A673 (cell line): ENCODE measurements at regions not wholly inside any gene's neighbourhood (a gene's known extent, or its start where the extent isn't known, plus 50 kb on each side); places are given as distances from the start of the nearest gene placed in this dataset.

Source experiments
- BruUV-seq: library from RNA; stranded (reverse); fragments of 400-500 nt; replicated peaks from 2 replicates; lab custom pipeline; 2021; lab: Mats Ljungman, UMichigan
- CTCF ChIA-PET: fragments of 300-600 bp; sonication (Branson Sonifier 250); formaldehyde crosslinking; loops from one replicate; lab custom pipeline; 2022; ENCODE audit warnings: antibody characterized with exemption; lab: Charles Lee
- POLR2A ChIA-PET: fragments of 300-600 bp; sonication (Branson Sonifier 250); formaldehyde crosslinking; loops from one replicate; lab custom pipeline; 2022; ENCODE audit warnings: antibody characterized with exemption; ENCODE audit not compliant: low non-redundant PET; lab: Charles Lee
- DNase-seq: peaks from one replicate; pipeline ENCODE4 v3.0.0-alpha.2; 2015; ENCODE audit warnings: low spot score
- H3K27ac ChIP-seq: fragments of 200-600 bp; sonication (generic); 2 replicates; pipeline ENCODE4 v1.5.1; 2016; ENCODE audit warnings: mixed run types, low read depth, mild to moderate bottlenecking, mixed read lengths, antibody characterized with exemption, low read length; ENCODE audit not compliant: poor library complexity, severe bottlenecking
- H3K27me3 ChIP-seq: fragments of 200-600 bp; sonication (generic); replicated peaks from 2 replicates; pipeline ENCODE4 v1.6.1; 2017; ENCODE audit warnings: mixed run types, low read depth, mild to moderate bottlenecking, mixed read lengths, antibody characterized with exemption, low read length; ENCODE audit not compliant: insufficient read depth, poor library complexity
- H3K36me3 ChIP-seq: fragments of 200-600 bp; sonication (generic); 2 replicates; pipeline ENCODE4 v1.6.1; 2016; ENCODE audit warnings: mixed run types, mild to moderate bottlenecking, mixed read lengths, antibody characterized with exemption, low read length; ENCODE audit not compliant: insufficient read depth, poor library complexity, severe bottlenecking
- H3K4me1 ChIP-seq: fragments of 200-600 bp; sonication (generic); 2 replicates; pipeline ENCODE4 v1.6.1; 2017; ENCODE audit warnings: mixed run types, mild to moderate bottlenecking, mixed read lengths, antibody characterized with exemption, low read length; ENCODE audit not compliant: insufficient read depth, poor library complexity, severe bottlenecking
- H3K4me3 ChIP-seq: fragments of 200-600 bp; sonication (generic); 2 replicates; pipeline ENCODE4 v1.5.1; 2016; ENCODE audit warnings: low read depth, mixed run types, mild to moderate bottlenecking, mixed read lengths, low read length; ENCODE audit not compliant: poor library complexity, severe bottlenecking
- H3K9me3 ChIP-seq: fragments of 200-600 bp; sonication (generic); 2 replicates; pipeline ENCODE4 v1.6.1; 2016; ENCODE audit warnings: mixed run types, low read depth, mild to moderate bottlenecking, mixed read lengths, antibody characterized with exemption, low read length; ENCODE audit not compliant: poor library complexity, severe bottlenecking
- EZH2 ChIP-seq: fragments of 200-600 bp; sonication (generic); IDR thresholded peaks from 2 replicates; pipeline ENCODE4 v1.6.1; 2017; ENCODE audit warnings: borderline replicate concordance, low read depth, mild to moderate bottlenecking, mixed read lengths, antibody characterized with exemption, low read length; ENCODE audit not compliant: poor library complexity, severe bottlenecking
- intact Hi-C: fragments of 100-400 bp; cut with micrococcal nuclease; formaldehyde crosslinking; loops from one replicate; pipeline ENCODE4 v1.10.0; 2022; ENCODE audit not compliant: unreplicated experiment
- TF ChIP-seq, protein P1 (sequence below): fragments of 300-800, 200-600 bp; sonication (generic); conservative IDR thresholded peaks from 2 replicates; pipeline ENCODE4 v1.5.1; 2017; ENCODE audit warnings: low read depth, mild to moderate bottlenecking, antibody characterized with exemption, low read length, moderate library complexity, mixed read lengths

GRCh38 chr18:34976899-34977837 is 64.0 kb upstream of the MAPRE2 start:
- intact Hi-C loops = no loop called here
- no TSS peak for BruUV-seq
- peak overlapping the region; percentile 61 for H3K4me3 ChIP-seq
- peaks cover 15% of the 10 kb centered on the region for H3K4me1 ChIP-seq
- no peaks in the 10 kb centered on the region for H3K36me3 ChIP-seq
- H3K27ac ChIP-seq = no peak overlapping the region
- DNase-seq = peak; percentile 68
- no peaks in the 10 kb centered on the region for H3K9me3 ChIP-seq
- no peak for TF ChIP-seq EZH2
- TF ChIP-seq, protein P1, sequence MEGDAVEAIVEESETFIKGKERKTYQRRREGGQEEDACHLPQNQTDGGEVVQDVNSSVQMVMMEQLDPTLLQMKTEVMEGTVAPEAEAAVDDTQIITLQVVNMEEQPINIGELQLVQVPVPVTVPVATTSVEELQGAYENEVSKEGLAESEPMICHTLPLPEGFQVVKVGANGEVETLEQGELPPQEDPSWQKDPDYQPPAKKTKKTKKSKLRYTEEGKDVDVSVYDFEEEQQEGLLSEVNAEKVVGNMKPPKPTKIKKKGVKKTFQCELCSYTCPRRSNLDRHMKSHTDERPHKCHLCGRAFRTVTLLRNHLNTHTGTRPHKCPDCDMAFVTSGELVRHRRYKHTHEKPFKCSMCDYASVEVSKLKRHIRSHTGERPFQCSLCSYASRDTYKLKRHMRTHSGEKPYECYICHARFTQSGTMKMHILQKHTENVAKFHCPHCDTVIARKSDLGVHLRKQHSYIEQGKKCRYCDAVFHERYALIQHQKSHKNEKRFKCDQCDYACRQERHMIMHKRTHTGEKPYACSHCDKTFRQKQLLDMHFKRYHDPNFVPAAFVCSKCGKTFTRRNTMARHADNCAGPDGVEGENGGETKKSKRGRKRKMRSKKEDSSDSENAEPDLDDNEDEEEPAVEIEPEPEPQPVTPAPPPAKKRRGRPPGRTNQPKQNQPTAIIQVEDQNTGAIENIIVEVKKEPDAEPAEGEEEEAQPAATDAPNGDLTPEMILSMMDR = no peak
- ChIA-PET CTCF (no interaction called here), POLR2A (no interaction called here)
- peaks cover 28% of the 10 kb centered on the region for H3K27me3 ChIP-seq

DNA sequence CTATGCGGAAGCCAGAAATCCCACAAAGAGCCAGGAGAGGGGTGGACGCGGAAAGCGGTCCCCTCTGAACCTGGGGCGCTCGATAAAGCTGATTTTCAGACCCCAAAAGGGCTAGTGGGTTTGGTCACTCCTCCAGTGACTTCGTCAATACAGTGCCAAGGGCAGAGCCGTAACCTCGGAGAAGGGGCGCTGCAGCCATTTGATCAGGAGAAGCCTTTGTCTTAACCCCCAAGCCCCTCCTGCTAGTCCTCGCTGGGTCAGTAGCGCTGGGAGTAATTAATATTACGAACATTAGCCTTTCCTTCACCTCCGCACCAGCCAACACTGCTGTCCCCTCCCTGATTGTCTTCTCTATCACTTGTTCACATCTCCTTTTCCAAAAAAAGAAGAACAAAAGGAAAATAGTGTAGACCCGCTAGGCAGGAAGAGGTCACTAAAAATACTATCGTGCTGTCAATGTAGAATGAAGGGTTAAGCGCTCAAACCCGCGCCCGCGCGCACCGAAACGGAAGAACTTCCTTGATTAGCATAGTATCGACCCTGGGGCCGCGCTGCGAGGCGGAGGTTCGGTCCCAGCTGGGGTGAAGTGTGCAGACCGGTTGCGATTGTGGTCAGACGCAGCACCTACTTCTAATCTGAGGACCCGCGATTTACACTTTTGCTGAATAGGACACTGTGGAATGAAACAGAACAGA is 63.2 kb upstream of the MAPRE2 start:
- peak overlapping the region; percentile 61 for H3K4me3 ChIP-seq
- H3K27me3 ChIP-seq = peaks cover 21% of the 10 kb centered on the region
- ChIA-PET POLR2A (no interaction called here), CTCF (no interaction called here)
- H3K9me3 ChIP-seq = no peaks in the 10 kb centered on the region
- no peak overlapping the region for H3K27ac ChIP-seq
- peaks cover 15% of the 10 kb centered on the region for H3K4me1 ChIP-seq
- peak; percentile 49 for DNase-seq
- no peaks in the 10 kb centered on the region for H3K36me3 ChIP-seq
- TF ChIP-seq EZH2 = no peak
- TF ChIP-seq, protein P1 = no peak
- no TSS peak for BruUV-seq
- intact Hi-C loops = no loop called here

DNA sequence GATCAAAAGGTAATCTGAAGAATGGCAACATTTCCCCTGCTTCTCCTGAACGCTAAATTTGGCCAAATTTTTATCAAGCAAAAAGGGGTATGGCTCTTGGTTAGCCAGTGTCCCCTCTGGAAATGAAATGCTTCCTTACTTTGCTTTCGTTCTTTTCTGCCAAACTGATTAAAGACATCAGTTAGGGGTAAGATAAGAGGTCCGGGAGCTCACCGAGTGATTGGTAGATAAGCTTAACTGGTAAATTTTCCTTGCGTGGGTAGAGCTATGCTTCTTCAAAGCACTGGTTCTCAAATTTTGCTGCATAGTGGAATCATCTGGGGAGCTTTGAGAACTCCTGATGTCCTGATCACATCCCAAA is 62.7 kb upstream of the MAPRE2 start:
- ChIA-PET CTCF (no interaction called here), POLR2A (interaction anchor here (0.6 kb wide), 1 partner anchor 47 kb away, joined by 3 read pairs; no protein-coding TSS in a partner anchor)
- no TSS peak for BruUV-seq
- DNase-seq = no peak
- H3K9me3 ChIP-seq = no peaks in the 10 kb centered on the region
- peaks cover 16% of the 10 kb centered on the region for H3K27me3 ChIP-seq
- no peaks in the 10 kb centered on the region for H3K36me3 ChIP-seq
- peak overlapping the region; percentile 61 for H3K4me3 ChIP-seq
- intact Hi-C loops = no loop called here
- H3K27ac ChIP-seq = no peak overlapping the region
- no peak for TF ChIP-seq EZH2
- TF ChIP-seq, protein P1 = no peak
- peaks cover 15% of the 10 kb centered on the region for H3K4me1 ChIP-seq
